ENCODE measurements at regions not wholly inside any gene's neighbourhood (a gene's known extent, or its start where the extent isn't known, plus 50 kb on each side); places are given as distances from the start of the nearest gene placed in this dataset.

GRCh38 chr6:147903321-147903720, 394.8 kb downstream of the SAMD5 start:
- no peaks in the 10 kb centered on the region for H3K36me3 Mint-ChIP-seq

GRCh38 chr6:147903931-147904330, 395.4 kb downstream of the SAMD5 start:
- H3K36me3 Mint-ChIP-seq: no peaks in the 10 kb centered on the region
- H3K4me1 Mint-ChIP-seq: peaks cover 11% of the 10 kb centered on the region
- ATAC-seq (no peak), DNase-seq (ENCODE audit: low spot score) (no peak)
- no peak overlapping the region for H3K4me3 Mint-ChIP-seq
- no peaks in the 10 kb centered on the region for H3K9me3 Mint-ChIP-seq
- ChIA-PET CTCF (no interaction called here), POLR2A (interaction anchor here (0.5 kb wide), 1 partner anchor 50 kb away, joined by 3 read pairs; no protein-coding TSS in a partner anchor)
- no peak for TF ChIP-seq JUN (CRISPR knock-in tag; IDR thresholded peaks at IDR 0.05)
- TF ChIP-seq NR2C2 (CRISPR knock-in tag; IDR thresholded peaks at IDR 0.05): no peak
- H3K27ac Mint-ChIP-seq: no peak overlapping the region
- no peaks in the 10 kb centered on the region for H3K27me3 Mint-ChIP-seq (ENCODE audit: low read depth)

More at GRCh38 chr6:147903321-147903720, 394.8 kb downstream of the SAMD5 start:
- H3K9me3 Mint-ChIP-seq: no peaks in the 10 kb centered on the region
- CTCF ChIA-PET: no interaction called here
- ATAC-seq: no peak
- no peak overlapping the region for H3K4me3 Mint-ChIP-seq
- no peak for DNase-seq (ENCODE audit: low spot score)
- H3K4me1 Mint-ChIP-seq: peaks cover 11% of the 10 kb centered on the region
- no peak overlapping the region for H3K27ac Mint-ChIP-seq
- H3K27me3 Mint-ChIP-seq (ENCODE audit: low read depth): no peaks in the 10 kb centered on the region
- POLR2A ChIA-PET: interaction anchor here (0.5 kb wide), 1 partner anchor 51 kb away, joined by 3 read pairs; no protein-coding TSS in a partner anchor
- TF ChIP-seq ERG (CRISPR knock-in tag; IDR thresholded peaks at IDR 0.05): no peak
- no peak for TF ChIP-seq ZNF512 (CRISPR knock-in tag; IDR thresholded peaks at IDR 0.05; ENCODE audit: borderline replicate concordance)
- TF ChIP-seq GRHL2 (CRISPR knock-in tag; IDR thresholded peaks at IDR 0.05; ENCODE audit: insufficient replicate concordance, severe bottlenecking): no peak
- TF ChIP-seq ZNF671 (CRISPR knock-in tag; IDR thresholded peaks at IDR 0.05): no peak
- TF ChIP-seq TEAD4 (CRISPR knock-in tag; IDR thresholded peaks at IDR 0.05): no peak
- no peak for TF ChIP-seq ZNF263 (CRISPR knock-in tag; IDR thresholded peaks at IDR 0.05; ENCODE audit: low read depth)
- TF ChIP-seq EMX1 (CRISPR knock-in tag; IDR thresholded peaks at IDR 0.05): no peak
- TF ChIP-seq E2F5 (CRISPR knock-in tag; IDR thresholded peaks at IDR 0.05): no peak

GRCh38 chr6:147904416-147904815, 395.9 kb downstream of the SAMD5 start:
- no peak overlapping the region for H3K27ac Mint-ChIP-seq
- ChIA-PET CTCF (no interaction called here), POLR2A (no interaction called here)
- no peak for ATAC-seq
- peaks cover 11% of the 10 kb centered on the region for H3K4me1 Mint-ChIP-seq
- no peak for TF ChIP-seq ZNF219 (CRISPR knock-in tag; IDR thresholded peaks at IDR 0.05; ENCODE audit: borderline replicate concordance)
- no peak for TF ChIP-seq ZNF532 (CRISPR knock-in tag; IDR thresholded peaks at IDR 0.05; ENCODE audit: borderline replicate concordance)
- TF ChIP-seq SP1 (CRISPR knock-in tag; conservative IDR thresholded peaks at IDR 0.05): no peak
- no peak for TF ChIP-seq ZNF121 (CRISPR knock-in tag; IDR thresholded peaks at IDR 0.05)
- no peaks in the 10 kb centered on the region for H3K27me3 Mint-ChIP-seq (ENCODE audit: low read depth)
- H3K36me3 Mint-ChIP-seq: no peaks in the 10 kb centered on the region
- no peak for DNase-seq (ENCODE audit: low spot score)
- no peak overlapping the region for H3K4me3 Mint-ChIP-seq
- H3K9me3 Mint-ChIP-seq: no peaks in the 10 kb centered on the region
